ENCODE measurements at regions not wholly inside any gene's neighbourhood (a gene's known extent, or its start where the extent isn't known, plus 50 kb on each side); places are given as distances from the start of the nearest gene placed in this dataset.

DNA sequence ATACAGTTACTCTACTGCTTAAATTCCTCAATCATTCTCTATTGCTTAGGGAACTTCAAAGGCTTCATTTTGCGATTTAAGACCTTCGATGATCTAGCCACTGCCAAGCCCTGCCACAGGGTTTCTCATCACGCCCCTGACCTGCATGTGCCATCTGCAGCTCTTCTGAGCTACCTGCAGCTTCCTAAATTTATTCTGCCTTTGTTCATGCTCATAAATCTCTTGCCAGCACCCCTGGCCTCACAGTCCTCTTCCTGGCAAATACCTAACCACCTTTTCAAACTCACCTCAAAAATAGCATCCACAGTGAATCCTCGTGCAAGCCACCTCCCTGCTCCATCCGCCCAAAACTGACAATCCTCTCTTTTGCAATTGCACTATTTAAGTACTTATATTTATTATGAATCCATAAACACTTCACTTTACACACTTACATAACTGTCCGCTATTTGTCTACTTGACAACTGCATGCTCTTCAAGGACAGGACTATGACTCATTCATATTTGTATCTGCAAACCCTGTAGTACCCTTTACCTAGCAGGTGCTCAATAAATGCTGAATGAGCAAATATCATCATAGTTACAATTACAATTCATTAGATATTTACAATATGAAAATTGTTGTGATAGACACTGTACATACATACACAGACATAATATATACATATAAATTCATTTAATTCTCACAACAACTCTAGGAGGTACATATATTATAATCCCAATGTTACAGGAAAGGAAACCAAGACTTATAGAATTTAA is 280.0 kb upstream of the RASGEF1B start:
- H3K27ac ChIP-seq = no peak overlapping the region
- TF ChIP-seq, protein P1, sequence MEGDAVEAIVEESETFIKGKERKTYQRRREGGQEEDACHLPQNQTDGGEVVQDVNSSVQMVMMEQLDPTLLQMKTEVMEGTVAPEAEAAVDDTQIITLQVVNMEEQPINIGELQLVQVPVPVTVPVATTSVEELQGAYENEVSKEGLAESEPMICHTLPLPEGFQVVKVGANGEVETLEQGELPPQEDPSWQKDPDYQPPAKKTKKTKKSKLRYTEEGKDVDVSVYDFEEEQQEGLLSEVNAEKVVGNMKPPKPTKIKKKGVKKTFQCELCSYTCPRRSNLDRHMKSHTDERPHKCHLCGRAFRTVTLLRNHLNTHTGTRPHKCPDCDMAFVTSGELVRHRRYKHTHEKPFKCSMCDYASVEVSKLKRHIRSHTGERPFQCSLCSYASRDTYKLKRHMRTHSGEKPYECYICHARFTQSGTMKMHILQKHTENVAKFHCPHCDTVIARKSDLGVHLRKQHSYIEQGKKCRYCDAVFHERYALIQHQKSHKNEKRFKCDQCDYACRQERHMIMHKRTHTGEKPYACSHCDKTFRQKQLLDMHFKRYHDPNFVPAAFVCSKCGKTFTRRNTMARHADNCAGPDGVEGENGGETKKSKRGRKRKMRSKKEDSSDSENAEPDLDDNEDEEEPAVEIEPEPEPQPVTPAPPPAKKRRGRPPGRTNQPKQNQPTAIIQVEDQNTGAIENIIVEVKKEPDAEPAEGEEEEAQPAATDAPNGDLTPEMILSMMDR (conservative IDR thresholded peaks at IDR 0.05) = no peak

DNA sequence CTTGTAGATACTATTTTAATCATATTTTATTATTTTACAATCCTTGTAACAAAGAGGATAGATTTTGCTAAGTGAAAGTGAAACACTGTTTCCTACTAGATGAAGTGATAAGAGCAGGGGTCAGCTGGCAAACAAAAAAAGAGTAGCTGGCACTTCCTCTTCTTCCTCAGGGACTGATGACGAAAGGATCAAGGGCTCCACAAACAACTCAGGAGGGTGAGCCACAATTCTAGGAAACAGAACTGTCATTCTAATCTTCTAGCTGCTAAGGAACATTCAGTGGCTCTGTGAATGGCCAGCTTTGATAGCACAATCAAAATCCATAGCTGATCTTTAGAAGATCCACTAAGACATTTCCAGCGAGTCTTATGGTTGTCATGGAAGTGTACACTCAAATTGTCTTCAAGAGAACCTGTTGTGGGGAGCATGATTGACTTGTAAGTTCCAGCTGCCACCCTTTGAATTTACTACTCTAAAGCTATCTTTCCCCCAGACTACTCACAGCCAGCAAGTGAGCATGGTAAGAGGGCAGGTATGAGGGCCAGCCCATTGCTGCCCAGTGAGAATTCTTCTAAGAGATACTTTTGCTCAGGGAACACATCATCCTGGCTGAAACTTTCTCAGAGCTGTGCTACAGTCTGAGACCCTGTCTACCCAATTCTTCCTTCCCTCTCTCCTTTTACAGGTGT is 275.7 kb upstream of the RASGEF1B start:
- peak overlapping the region; percentile 39; the same call in 1 of the 2 replicates for H3K27ac ChIP-seq
- TF ChIP-seq, protein P1 (conservative IDR thresholded peaks at IDR 0.05) = no peak

DNA sequence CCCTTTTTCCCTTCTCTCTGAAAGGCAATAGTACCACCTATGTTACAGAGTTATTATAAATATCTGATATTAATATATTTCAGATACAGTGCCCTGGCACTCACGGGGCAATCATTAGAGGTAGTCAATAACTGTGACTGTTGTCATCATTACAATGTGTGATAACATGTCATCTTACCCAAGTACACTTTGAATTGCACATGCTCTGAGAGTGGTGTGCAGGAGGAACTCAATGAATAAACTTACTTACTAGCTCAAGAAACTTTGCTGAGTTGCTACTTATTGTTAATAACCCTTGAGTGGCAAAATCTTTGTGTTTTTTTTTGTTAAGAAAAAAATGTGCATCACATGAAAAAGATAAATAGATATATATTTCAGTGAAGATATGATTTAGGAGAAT is 275.1 kb upstream of the RASGEF1B start:
- TF ChIP-seq, protein P1 (conservative IDR thresholded peaks at IDR 0.05) = no peak
- peak overlapping the region; percentile 39 for H3K27ac ChIP-seq

DNA sequence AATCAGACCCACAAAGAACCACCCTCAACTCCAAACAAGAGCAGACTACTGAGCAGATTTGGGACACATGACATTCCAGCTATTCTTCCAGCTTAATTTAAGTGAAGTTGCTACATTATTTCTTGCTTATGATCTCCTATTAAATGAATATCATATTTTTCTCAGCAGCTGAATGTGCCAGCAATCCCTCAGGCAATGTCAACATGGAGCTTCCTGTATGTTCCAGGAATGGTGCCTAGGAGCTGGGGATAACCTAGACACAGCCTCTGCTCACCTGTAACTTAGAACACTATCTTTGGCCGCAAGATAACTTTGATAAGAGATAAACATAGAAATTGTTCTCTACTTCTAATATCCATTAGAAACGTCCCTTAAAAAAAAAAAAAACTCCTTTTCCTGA is 274.4 kb upstream of the RASGEF1B start:
- TF ChIP-seq, protein P1 (conservative IDR thresholded peaks at IDR 0.05) = no peak
- peak overlapping the region; percentile 39 for H3K27ac ChIP-seq

DNA sequence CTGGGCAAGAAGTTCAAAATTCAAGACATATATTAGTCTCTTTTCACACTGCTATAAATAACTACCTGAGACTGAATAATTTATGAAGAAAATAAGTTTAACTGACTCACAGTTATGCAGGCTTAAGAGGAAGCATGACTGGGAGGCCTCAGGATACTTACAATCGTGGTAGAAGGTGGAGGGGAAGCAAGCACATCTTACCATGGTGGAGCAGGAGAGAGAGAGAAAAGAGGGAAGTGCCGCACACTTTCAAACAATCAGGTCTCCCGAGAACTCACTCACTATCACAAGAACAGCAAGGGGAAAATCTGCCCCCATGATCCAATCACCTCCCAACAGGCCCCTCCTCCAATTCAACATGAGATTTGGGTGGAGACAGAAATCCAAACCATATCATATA is 273.3 kb upstream of the RASGEF1B start:
- H3K27ac ChIP-seq = no peak overlapping the region
- TF ChIP-seq, protein P1 (conservative IDR thresholded peaks at IDR 0.05) = no peak

DNA sequence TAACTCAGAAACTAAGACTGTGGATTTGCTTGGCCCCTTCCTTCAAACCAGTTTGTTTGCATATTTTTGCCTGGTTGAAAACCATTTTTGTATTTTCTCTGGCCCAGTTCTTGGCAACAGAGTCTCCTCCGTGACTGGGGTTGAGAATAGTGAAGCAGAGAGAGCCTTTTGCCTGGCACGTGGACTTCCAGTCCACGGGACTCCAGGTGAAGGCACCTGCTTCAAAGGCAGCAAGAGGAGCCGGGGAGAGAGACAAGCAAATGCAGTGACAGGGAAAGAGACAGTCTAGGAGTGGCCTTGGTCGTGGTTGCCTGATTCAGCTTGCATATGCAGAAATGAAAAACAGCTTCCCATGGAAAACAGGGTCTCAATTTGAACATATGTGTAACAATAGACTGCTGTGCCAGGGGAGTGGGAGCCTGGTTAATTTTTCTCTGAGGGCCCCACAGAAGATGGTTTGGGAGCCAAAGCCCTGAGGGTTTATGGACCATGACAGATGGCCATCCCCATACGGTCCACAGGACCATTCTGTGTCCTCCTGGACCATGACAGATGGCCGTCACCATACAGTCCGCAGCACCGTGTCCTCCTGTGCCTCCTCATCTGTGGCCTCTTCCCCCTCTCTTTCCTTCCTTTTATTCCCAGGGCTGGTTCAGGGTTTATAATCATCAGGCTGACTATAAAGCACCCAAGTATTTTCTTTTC is 272.2 kb upstream of the RASGEF1B start:
- H3K27ac ChIP-seq = no peak overlapping the region
- TF ChIP-seq, protein P1 (conservative IDR thresholded peaks at IDR 0.05) = no peak

DNA sequence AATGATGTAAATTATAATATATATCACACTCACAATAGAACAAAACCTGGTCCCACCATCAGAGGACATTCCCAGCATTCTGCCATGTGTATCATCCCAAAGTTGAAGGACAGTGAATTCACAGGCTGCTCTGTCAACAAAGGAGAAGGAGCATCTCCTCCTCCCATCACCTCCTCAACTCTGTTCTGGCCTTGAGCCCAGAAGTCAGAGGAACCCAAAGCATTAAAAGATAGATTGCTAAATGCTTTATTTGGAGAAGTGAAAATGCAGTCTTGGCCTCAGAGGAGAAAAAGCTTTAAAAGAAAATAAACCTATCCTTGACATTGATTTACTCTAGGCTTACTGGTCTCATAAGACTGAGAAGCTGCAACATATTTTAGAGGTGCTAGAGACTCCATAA is 268.8 kb upstream of the RASGEF1B start:
- peak overlapping the region; percentile 23 for H3K27ac ChIP-seq
- TF ChIP-seq, protein P1 (conservative IDR thresholded peaks at IDR 0.05) = no peak

All from VCaP (cell line).